ENCODE measurements at regions not wholly inside any gene's neighbourhood (a gene's known extent, or its start where the extent isn't known, plus 50 kb on each side); places are given as distances from the start of the nearest gene placed in this dataset.

DNA sequence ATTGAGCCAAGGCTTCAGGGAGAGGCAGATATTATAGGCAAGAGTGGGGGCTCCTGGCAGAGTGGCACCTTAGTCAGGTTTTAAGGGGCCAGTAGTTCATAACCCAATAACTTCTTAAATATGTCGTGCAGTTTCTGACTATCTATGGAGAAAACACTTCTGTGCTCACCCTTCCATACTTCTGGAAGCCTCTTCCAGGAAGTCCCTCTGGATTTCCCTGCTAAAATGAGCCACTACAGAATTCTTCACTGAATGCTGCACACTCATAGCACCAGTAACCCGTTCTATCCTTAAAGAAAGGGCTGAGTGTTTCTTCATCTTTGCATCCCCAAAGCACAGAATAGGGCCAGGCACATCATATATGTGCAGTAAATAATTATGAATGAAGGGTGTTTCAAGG, 198.5 kb upstream of the SLC24A3 start:
- no peak for DNase-seq (ENCODE audit: low read depth in 2 of 2)
- Histone ChIP-seq H3K27me3 (ENCODE audit: control insufficient read depth, insufficient read depth, low read length) (no peaks in the 10 kb centered on the region), H3K9ac (ENCODE audit: insufficient read depth, low read length) (no peak overlapping the region), H2AFZ (ENCODE audit: low read length) (no peak overlapping the region), H3K36me3 (ENCODE audit: control insufficient read depth, insufficient read depth, low read length) (no peaks in the 10 kb centered on the region), H3K4me3 (replicated peaks in 1 of 4; ENCODE audit: control extremely low read depth in 1 of 4, insufficient read depth in 1 of 4, low read depth in 3 of 4, low read length in 4 of 4) (no peak overlapping the region), H3K79me2 (ENCODE audit: control insufficient read depth, insufficient read depth, low read length) (no peaks in the 10 kb centered on the region), H3K27ac (ENCODE audit: insufficient read depth, low read length) (no peak overlapping the region), H4K20me1 (ENCODE audit: control insufficient read depth, extremely low read depth, insufficient read depth, low read length) (no peaks in the 10 kb centered on the region), H3K4me1 (ENCODE audit: control insufficient read depth, extremely low read depth, insufficient read depth, low read length) (no peaks in the 10 kb centered on the region), H3K9me3 (ENCODE audit: control insufficient read depth, insufficient read depth, low read depth, low read length) (no peaks in the 10 kb centered on the region), H3K4me2 (ENCODE audit: extremely low read depth, insufficient read depth, low read length) (no peak overlapping the region)
- TF ChIP-seq, protein P1, sequence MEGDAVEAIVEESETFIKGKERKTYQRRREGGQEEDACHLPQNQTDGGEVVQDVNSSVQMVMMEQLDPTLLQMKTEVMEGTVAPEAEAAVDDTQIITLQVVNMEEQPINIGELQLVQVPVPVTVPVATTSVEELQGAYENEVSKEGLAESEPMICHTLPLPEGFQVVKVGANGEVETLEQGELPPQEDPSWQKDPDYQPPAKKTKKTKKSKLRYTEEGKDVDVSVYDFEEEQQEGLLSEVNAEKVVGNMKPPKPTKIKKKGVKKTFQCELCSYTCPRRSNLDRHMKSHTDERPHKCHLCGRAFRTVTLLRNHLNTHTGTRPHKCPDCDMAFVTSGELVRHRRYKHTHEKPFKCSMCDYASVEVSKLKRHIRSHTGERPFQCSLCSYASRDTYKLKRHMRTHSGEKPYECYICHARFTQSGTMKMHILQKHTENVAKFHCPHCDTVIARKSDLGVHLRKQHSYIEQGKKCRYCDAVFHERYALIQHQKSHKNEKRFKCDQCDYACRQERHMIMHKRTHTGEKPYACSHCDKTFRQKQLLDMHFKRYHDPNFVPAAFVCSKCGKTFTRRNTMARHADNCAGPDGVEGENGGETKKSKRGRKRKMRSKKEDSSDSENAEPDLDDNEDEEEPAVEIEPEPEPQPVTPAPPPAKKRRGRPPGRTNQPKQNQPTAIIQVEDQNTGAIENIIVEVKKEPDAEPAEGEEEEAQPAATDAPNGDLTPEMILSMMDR (conservative IDR thresholded peaks at IDR 0.05 in 1 of 2, IDR thresholded peaks at IDR 0.05 in 1 of 2; ENCODE audit: low read depth in 1 of 2, low read length in 2 of 2): no peak
- no peak for TF ChIP-seq EZH2 (IDR thresholded peaks at IDR 0.05; ENCODE audit: low read length, missing control alignments)

DNA sequence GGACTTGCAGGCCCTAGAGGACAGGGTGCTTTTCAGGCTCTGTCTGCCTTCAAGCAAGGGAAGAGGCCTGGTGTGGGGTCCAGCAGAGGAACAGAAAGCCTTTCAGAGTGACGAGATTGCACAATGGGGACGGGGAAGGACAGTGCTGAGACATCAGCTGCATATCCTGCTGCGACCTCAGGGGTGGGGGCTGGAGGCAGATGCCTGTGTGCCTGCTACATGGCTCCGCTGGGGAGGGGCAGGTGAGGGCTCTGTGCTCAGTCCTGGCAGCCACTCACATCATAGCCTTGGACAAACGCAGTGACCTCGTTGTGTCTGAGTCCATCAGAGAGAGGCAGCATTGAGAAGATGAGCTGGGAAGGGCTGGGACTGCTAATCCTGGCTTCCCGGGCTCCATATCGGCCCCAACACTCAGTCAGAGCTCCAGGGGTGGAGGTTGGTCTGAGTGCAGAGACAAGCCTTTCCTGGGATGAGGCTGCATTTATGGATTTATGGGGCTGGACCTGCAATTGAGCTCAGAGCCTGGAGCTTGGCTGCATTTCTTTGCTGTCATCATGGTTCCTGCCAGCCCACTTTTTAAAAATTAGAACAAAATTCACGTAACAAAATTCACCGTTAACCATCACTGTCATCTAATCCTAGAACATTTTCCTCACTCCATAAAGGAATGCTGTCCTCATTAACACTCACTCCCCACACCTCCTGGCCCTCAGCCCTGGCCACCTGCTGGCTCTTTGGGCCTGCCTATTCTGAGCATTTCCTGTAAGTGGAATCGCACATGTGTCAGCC, 196.9 kb upstream of the SLC24A3 start:
- H3K4me1 ChIP-seq (ENCODE audit: control insufficient read depth, extremely low read depth, insufficient read depth, low read length): no peaks in the 10 kb centered on the region
- no peak overlapping the region for H3K4me2 ChIP-seq (ENCODE audit: extremely low read depth, insufficient read depth, low read length)
- no peaks in the 10 kb centered on the region for H3K79me2 ChIP-seq (ENCODE audit: control insufficient read depth, insufficient read depth, low read length)
- H3K4me3 ChIP-seq (replicated peaks in 1 of 4; ENCODE audit: control extremely low read depth in 1 of 4, insufficient read depth in 1 of 4, low read depth in 3 of 4, low read length in 4 of 4): no peak overlapping the region
- no peak for DNase-seq (ENCODE audit: low read depth in 2 of 2)
- TF ChIP-seq, protein P1 (conservative IDR thresholded peaks at IDR 0.05 in 1 of 2, IDR thresholded peaks at IDR 0.05 in 1 of 2; ENCODE audit: low read depth in 1 of 2, low read length in 2 of 2): no peak
- TF ChIP-seq EZH2 (IDR thresholded peaks at IDR 0.05; ENCODE audit: low read length, missing control alignments): no peak
- no peaks in the 10 kb centered on the region for H3K9me3 ChIP-seq (ENCODE audit: control insufficient read depth, insufficient read depth, low read depth, low read length)
- H3K9ac ChIP-seq (ENCODE audit: insufficient read depth, low read length): no peak overlapping the region
- no peak overlapping the region for H3K27ac ChIP-seq (ENCODE audit: insufficient read depth, low read length)
- no peaks in the 10 kb centered on the region for H4K20me1 ChIP-seq (ENCODE audit: control insufficient read depth, extremely low read depth, insufficient read depth, low read length)
- no peak overlapping the region for H2AFZ ChIP-seq (ENCODE audit: low read length)
- H3K27me3 ChIP-seq (ENCODE audit: control insufficient read depth, insufficient read depth, low read length): no peaks in the 10 kb centered on the region
- no peaks in the 10 kb centered on the region for H3K36me3 ChIP-seq (ENCODE audit: control insufficient read depth, insufficient read depth, low read length)

DNA sequence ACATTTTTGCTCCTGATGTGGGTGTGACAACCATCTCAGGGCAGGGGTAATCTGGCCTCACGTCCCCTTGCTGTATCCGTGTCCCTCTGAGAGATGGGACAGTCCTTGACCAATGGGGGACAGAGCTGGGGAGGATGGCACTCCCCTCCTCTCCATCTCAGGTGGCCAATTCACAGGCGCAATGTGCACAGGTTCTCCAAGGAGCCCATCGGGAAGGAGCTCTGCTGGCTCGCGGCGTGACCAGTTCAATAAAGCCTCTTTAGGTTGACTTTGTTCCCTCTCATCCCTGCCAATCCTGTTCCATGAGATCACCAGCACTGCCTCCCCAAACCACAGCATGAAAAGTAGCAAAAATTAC, 196.3 kb upstream of the SLC24A3 start:
- TF ChIP-seq, protein P1 (conservative IDR thresholded peaks at IDR 0.05 in 1 of 2, IDR thresholded peaks at IDR 0.05 in 1 of 2; ENCODE audit: low read depth in 1 of 2, low read length in 2 of 2): no peak
- TF ChIP-seq EZH2 (IDR thresholded peaks at IDR 0.05; ENCODE audit: low read length, missing control alignments): no peak
- no peaks in the 10 kb centered on the region for H3K79me2 ChIP-seq (ENCODE audit: control insufficient read depth, insufficient read depth, low read length)
- no peaks in the 10 kb centered on the region for H3K36me3 ChIP-seq (ENCODE audit: control insufficient read depth, insufficient read depth, low read length)
- H3K4me3 ChIP-seq (replicated peaks in 1 of 4; ENCODE audit: control extremely low read depth in 1 of 4, insufficient read depth in 1 of 4, low read depth in 3 of 4, low read length in 4 of 4): no peak overlapping the region
- no peaks in the 10 kb centered on the region for H3K9me3 ChIP-seq (ENCODE audit: control insufficient read depth, insufficient read depth, low read depth, low read length)
- H3K9ac ChIP-seq (ENCODE audit: insufficient read depth, low read length): no peak overlapping the region
- no peaks in the 10 kb centered on the region for H4K20me1 ChIP-seq (ENCODE audit: control insufficient read depth, extremely low read depth, insufficient read depth, low read length)
- H2AFZ ChIP-seq (ENCODE audit: low read length): no peak overlapping the region
- no peak overlapping the region for H3K27ac ChIP-seq (ENCODE audit: insufficient read depth, low read length)
- no peak overlapping the region for H3K4me2 ChIP-seq (ENCODE audit: extremely low read depth, insufficient read depth, low read length)
- DNase-seq (ENCODE audit: low read depth in 2 of 2): no peak
- no peaks in the 10 kb centered on the region for H3K27me3 ChIP-seq (ENCODE audit: control insufficient read depth, insufficient read depth, low read length)
- no peaks in the 10 kb centered on the region for H3K4me1 ChIP-seq (ENCODE audit: control insufficient read depth, extremely low read depth, insufficient read depth, low read length)
